ENCODE measurements at regions not wholly inside any gene's neighbourhood (a gene's known extent, or its start where the extent isn't known, plus 50 kb on each side); places are given as distances from the start of the nearest gene placed in this dataset.

- TF ChIP-seq CTCF (IDR thresholded peaks at IDR 0.05; ENCODE audit: low read depth, low read length): no peak
- no peak for TF ChIP-seq EZH2phosphoT487 (IDR thresholded peaks at IDR 0.05; ENCODE audit: low read depth)
These were observed 148.9 kb upstream of the IRX4 start for GRCh38 chr5:2031581-2031980.

Data from OCI-LY3 (cell line).